Brain microvascular endothelial cell (primary cell): ENCODE measurements at regions not wholly inside any gene's neighbourhood (a gene's known extent, or its start where the extent isn't known, plus 50 kb on each side); places are given as distances from the start of the nearest gene placed in this dataset.

Source experiments
- DNase-seq: peaks from one replicate; pipeline ENCODE4 v3.0.0-alpha.2; 2020
- H3K27ac ChIP-seq: fragments of 250-450 bp; sonication (Bioruptor Pico); 2 replicates; pipeline ENCODE4 v1.5.1; 2020; ENCODE audit warnings: mild to moderate bottlenecking, moderate library complexity
- H3K27me3 ChIP-seq: fragments of 250-450 bp; sonication (Bioruptor Pico); replicated peaks from 2 replicates; pipeline ENCODE4 v1.5.1; 2020; ENCODE audit warnings: mild to moderate bottlenecking
- H3K36me3 ChIP-seq: fragments of 250-450 bp; sonication (Bioruptor Pico); replicated peaks from 2 replicates; pipeline ENCODE4 v1.5.1; 2020; ENCODE audit warnings: mild to moderate bottlenecking
- H3K4me3 ChIP-seq: 2 replicates; pipeline ENCODE4 v1.5.1; 2011; ENCODE audit warnings: low read depth, mild to moderate bottlenecking, control low read depth, low read length, moderate library complexity
- CTCF ChIP-seq: IDR thresholded peaks from 2 replicates; pipeline ENCODE4 v1.5.1; 2011; ENCODE audit warnings: low read depth, mild to moderate bottlenecking, moderate library complexity, low read length, control low read depth, inconsistent platforms; ENCODE audit errors: missing control alignments
- in situ Hi-C: cut with HindIII; loops from 2 replicates; pipeline ENCODE4 v1.10.0; 2017; ENCODE audit warnings: low sequenced_read_pairs, low pct_ligation_motif_present

GRCh38 chr1:50358962-50359361 lies 64.3 kb downstream of the DMRTA2 start:
- no peak overlapping the region for H3K4me3 ChIP-seq
- no peaks in the 10 kb centered on the region for H3K27me3 ChIP-seq
- in situ Hi-C loops: no loop called here

GRCh38 chr1:50357186-50357585 lies 66.1 kb downstream of the DMRTA2 start:
- H3K36me3 ChIP-seq: no peaks in the 10 kb centered on the region
- no peak overlapping the region for H3K4me3 ChIP-seq
- in situ Hi-C loops: no loop called here
- TF ChIP-seq CTCF: no peak
- no peak overlapping the region for H3K27ac ChIP-seq
- H3K27me3 ChIP-seq: no peaks in the 10 kb centered on the region
- DNase-seq: no peak

More at GRCh38 chr1:50358962-50359361, 64.3 kb downstream of the DMRTA2 start:
- TF ChIP-seq CTCF: no peak
- Histone ChIP-seq H3K36me3 (no peaks in the 10 kb centered on the region), H3K27ac (no peak overlapping the region)
- no peak for DNase-seq

DNA sequence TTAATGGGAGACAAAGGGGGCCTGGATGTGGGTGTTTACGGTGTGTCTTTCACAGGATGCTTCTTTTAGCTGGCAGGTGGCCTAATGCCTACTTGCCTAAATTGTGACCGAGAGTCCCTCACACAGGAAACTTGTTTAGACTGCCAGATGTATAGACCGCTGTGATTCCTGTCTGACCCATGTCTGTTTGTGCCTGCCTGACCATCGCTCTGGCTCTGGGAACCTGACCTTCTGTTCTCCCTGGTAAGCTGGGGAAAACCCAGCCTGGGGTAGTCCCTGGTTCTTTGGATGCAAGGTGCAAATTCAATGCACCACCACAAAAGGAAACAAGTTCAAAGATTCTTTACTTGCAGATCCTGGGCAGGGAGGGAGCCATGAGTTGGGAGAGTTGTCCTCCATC lies 68.4 kb downstream of the DMRTA2 start:
- Histone ChIP-seq H3K4me3 (no peak overlapping the region), H3K27me3 (no peaks in the 10 kb centered on the region), H3K27ac (no peak overlapping the region), H3K36me3 (no peaks in the 10 kb centered on the region)
- in situ Hi-C loops: no loop called here
- TF ChIP-seq CTCF: no peak
- DNase-seq: no peak

GRCh38 chr1:50352428-50352827 lies 70.8 kb downstream of the DMRTA2 start:
- Histone ChIP-seq H3K36me3 (no peaks in the 10 kb centered on the region), H3K27ac (no peak overlapping the region), H3K27me3 (no peaks in the 10 kb centered on the region), H3K4me3 (no peak overlapping the region)
- TF ChIP-seq CTCF: no peak
- in situ Hi-C loops: no loop called here
- DNase-seq: peak; percentile 6

DNA sequence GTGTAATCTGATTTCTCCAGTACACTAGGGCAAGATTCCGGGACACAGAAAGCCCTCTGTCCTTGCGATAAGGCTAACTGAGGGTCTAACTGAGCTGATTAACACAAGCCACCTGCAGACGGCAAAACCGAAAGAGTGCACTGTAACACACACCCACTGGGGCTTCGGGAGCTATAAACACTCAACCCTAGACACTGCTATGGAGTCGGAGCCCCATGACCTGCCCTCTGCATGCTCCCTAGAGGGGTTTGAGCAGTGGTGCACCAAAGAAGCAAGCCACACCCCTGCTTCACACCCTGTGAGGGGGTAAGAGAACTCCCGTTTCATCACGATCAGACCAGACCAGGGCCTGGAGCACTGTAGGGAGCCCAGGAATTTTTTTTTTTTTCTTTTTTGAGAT lies 72.4 kb downstream of the DMRTA2 start:
- DNase-seq: no peak
- Histone ChIP-seq H3K4me3 (no peak overlapping the region), H3K36me3 (no peaks in the 10 kb centered on the region), H3K27me3 (no peaks in the 10 kb centered on the region), H3K27ac (no peak overlapping the region)
- TF ChIP-seq CTCF: no peak
- in situ Hi-C loops: no loop called here

- Histone ChIP-seq H3K27ac (no peak overlapping the region), H3K27me3 (no peaks in the 10 kb centered on the region), H3K4me3 (no peak overlapping the region), H3K36me3 (no peaks in the 10 kb centered on the region)
- in situ Hi-C loops: no loop called here
- DNase-seq: no peak
- no peak for TF ChIP-seq CTCF
Observed at GRCh38 chr1:50350421-50350820, 72.8 kb downstream of the DMRTA2 start.
